HEK293T (cell line): ENCODE measurements at regions not wholly inside any gene's neighbourhood (a gene's known extent, or its start where the extent isn't known, plus 50 kb on each side); places are given as distances from the start of the nearest gene placed in this dataset.

Experiments used
- CTCF ChIA-PET: fragments of 350-600 bp; formaldehyde crosslinking; extraction: SDS; loops from one replicate; lab custom pipeline; 2021; ENCODE audit warnings: antibody characterized with exemption, inconsistent platforms; lab: Yijun Ruan, JAX
- POLR2A ChIA-PET: fragments of 350-600 bp; formaldehyde crosslinking; extraction: SDS; loops from one replicate; lab custom pipeline; 2020; ENCODE audit warnings: antibody characterized with exemption, inconsistent platforms; lab: Yijun Ruan, JAX
- DNase-seq: peaks from one replicate; pipeline ENCODE4 v3.0.0; 2012; ENCODE audit warnings: mixed read lengths; ENCODE audit errors: extremely low spot score
- ARNT ChIP-seq: fragments of 450-650 bp; IDR thresholded peaks from 2 replicates; pipeline ENCODE4 v1.6.1; 2017; ENCODE audit warnings: mild to moderate bottlenecking
- BHLHE40 ChIP-seq: fragments of 450-650 bp; IDR thresholded peaks from 2 replicates; pipeline ENCODE4 v1.6.1; 2016; ENCODE audit warnings: mild to moderate bottlenecking, moderate library complexity, borderline replicate concordance
- CTBP1 ChIP-seq: fragments of 450-650 bp; IDR thresholded peaks from 2 replicates; pipeline ENCODE4 v1.6.1; 2016; ENCODE audit warnings: borderline replicate concordance
- ELF4 ChIP-seq: fragments of 450-650 bp; IDR thresholded peaks from 2 replicates; pipeline ENCODE4 v1.6.1; 2017; ENCODE audit warnings: antibody characterized with exemption
- FOXA1 ChIP-seq: fragments of 450-650 bp; IDR thresholded peaks from 2 replicates; pipeline ENCODE4 v1.6.1; 2016; ENCODE audit warnings: mild to moderate bottlenecking
- FOXK2 ChIP-seq: fragments of 450-650 bp; IDR thresholded peaks from 2 replicates; pipeline ENCODE4 v1.6.1; 2016; ENCODE audit warnings: mild to moderate bottlenecking
- FOXM1 ChIP-seq: fragments of 450-650 bp; IDR thresholded peaks from 2 replicates; pipeline ENCODE4 v1.6.1; 2017; ENCODE audit warnings: mild to moderate bottlenecking, borderline replicate concordance
- HDGF ChIP-seq: fragments of 450-650 bp; IDR thresholded peaks from 2 replicates; pipeline ENCODE4 v1.6.1; 2017; ENCODE audit warnings: antibody characterized with exemption, borderline replicate concordance
- L3MBTL2 ChIP-seq: fragments of 450-650 bp; conservative IDR thresholded peaks from 2 replicates; pipeline ENCODE4 v1.6.1; 2016; ENCODE audit warnings: mild to moderate bottlenecking
- LEF1 ChIP-seq: fragments of 450-650 bp; IDR thresholded peaks from 2 replicates; pipeline ENCODE4 v1.6.1; 2017; ENCODE audit warnings: mild to moderate bottlenecking, borderline replicate concordance
- NFRKB ChIP-seq: fragments of 450-650 bp; IDR thresholded peaks from 2 replicates; pipeline ENCODE4 v1.6.1; 2016; ENCODE audit warnings: mild to moderate bottlenecking, moderate library complexity
- PKNOX1 ChIP-seq: fragments of 450-650 bp; IDR thresholded peaks from 2 replicates; pipeline ENCODE4 v1.6.1; 2016
- SP1 ChIP-seq: fragments of 450-650 bp; IDR thresholded peaks from 2 replicates; pipeline ENCODE4 v1.6.1; 2017
- SUZ12 ChIP-seq: fragments of 450-650 bp; IDR thresholded peaks from 2 replicates; pipeline ENCODE4 v1.6.1; 2016; ENCODE audit warnings: mild to moderate bottlenecking
- TARDBP ChIP-seq: fragments of 450-650 bp; IDR thresholded peaks from 2 replicates; pipeline ENCODE4 v1.6.1; 2016
- ZNF384 ChIP-seq: fragments of 450-650 bp; IDR thresholded peaks from 2 replicates; pipeline ENCODE4 v1.6.1; 2016

DNA sequence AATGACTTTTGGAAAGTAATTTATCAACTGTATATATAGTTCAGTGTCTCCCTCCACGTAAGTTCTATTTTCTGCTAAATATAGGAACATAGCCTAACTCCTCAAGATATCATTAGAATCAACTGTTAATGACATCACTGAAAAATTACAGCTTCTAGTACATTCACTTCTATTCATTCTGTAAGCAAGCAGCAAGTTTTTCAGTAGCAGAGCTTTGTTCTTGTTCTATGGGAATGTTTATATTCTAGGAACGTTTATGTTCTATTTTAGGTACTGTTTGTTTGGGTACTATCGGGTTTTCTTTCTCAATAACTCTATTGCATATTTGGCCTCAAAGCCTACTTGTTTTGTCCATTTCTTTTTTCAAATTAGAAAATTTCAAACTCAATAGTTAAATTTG is 525.6 kb downstream of the EPHA7 start:
- CTCF ChIA-PET = interaction anchor here (0.8 kb wide), 1 partner anchor 58 kb away, joined by 4 read pairs; no protein-coding TSS in a partner anchor
- no peak for TF ChIP-seq SUZ12
- no peak for TF ChIP-seq ARNT
- TF ChIP-seq PKNOX1 = no peak
- no peak for TF ChIP-seq FOXK2
- TF ChIP-seq BHLHE40 = no peak
- TF ChIP-seq LEF1 = no peak
- TF ChIP-seq SP1 = no peak
- TF ChIP-seq TARDBP = no peak
- TF ChIP-seq CTBP1 = no peak
- TF ChIP-seq ZNF384 = no peak
- TF ChIP-seq ELF4 = no peak
- no peak for TF ChIP-seq NFRKB
- TF ChIP-seq FOXM1 = no peak
- no peak for TF ChIP-seq L3MBTL2
- no peak for DNase-seq
- POLR2A ChIA-PET = no interaction called here

DNA sequence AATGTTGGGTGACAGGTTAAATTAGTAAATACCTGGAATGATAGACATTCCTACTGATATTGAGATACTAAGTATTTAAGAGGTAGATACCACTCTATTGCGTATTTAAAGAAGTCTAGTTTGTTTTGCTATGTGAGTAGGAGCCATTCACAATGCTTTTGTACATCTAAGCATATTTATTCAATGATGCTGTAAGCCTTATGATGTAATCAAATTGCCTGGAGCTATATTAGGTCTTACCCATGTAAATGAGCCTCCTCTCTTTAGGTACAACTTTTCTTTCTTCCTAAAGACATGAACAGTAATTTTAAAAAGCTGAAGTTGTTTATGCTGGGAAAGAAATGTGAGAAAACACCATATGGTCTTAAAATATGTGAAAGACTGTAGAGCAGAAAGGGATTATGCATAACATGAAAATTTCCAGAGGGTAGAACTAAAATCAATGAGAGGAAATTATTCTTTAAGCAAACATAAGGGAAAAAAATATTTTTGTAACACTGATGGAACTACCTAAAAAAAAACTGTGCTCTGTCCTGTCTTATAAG is 526.7 kb downstream of the EPHA7 start:
- ChIA-PET POLR2A (no interaction called here), CTCF (no interaction called here)
- TF ChIP-seq BHLHE40 (no peak), TARDBP (no peak), SUZ12 (no peak), PKNOX1 (no peak), LEF1 (no peak), HDGF (no peak), SP1 (no peak), FOXM1 (no peak), ZNF384 (no peak), NFRKB (no peak), FOXK2 (no peak), L3MBTL2 (no peak), FOXA1 (no peak), ELF4 (no peak), ARNT (no peak), CTBP1 (no peak)
- DNase-seq = no peak

DNA sequence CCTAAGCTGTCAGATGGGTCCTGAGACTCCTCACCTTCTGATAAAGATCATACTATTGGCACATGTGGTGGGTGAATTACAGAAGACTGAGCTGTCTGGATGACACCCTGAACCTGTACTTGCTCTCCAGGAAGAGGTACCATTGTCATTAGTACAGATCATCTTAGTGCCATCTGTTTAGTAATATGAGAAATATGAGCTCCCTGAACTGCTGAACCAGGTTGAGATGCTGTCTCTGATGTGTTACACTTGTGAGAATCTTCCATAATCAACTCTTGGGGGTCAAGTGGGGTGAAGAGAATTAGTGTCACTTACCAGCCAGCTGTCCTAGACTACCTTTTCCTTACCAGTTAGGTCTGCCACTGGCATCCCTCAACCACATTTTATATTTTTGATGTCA is 531.0 kb downstream of the EPHA7 start:
- DNase-seq = no peak
- TF ChIP-seq SP1 = no peak
- TF ChIP-seq FOXM1 = no peak
- TF ChIP-seq PKNOX1 = no peak
- TF ChIP-seq FOXA1 = no peak
- TF ChIP-seq NFRKB = no peak
- TF ChIP-seq FOXK2 = no peak
- no peak for TF ChIP-seq CTBP1
- no peak for TF ChIP-seq BHLHE40
- ChIA-PET POLR2A (interaction anchor here (0.7 kb wide), 1 partner anchor 208 kb away, joined by 3 read pairs; no protein-coding TSS in a partner anchor), CTCF (no interaction called here)

GRCh38 chr6:92887871-92888270 is 531.5 kb downstream of the EPHA7 start:
- DNase-seq = no peak
- TF ChIP-seq CTBP1 = no peak
- TF ChIP-seq PKNOX1 = no peak
- TF ChIP-seq NFRKB = no peak
- TF ChIP-seq HDGF = no peak
- no peak for TF ChIP-seq L3MBTL2
- TF ChIP-seq LEF1 = no peak
- no peak for TF ChIP-seq ARNT
- CTCF ChIA-PET = interaction anchor here (0.7 kb wide), 1 partner anchor 444 kb away, joined by 6 read pairs; no protein-coding TSS in a partner anchor
- POLR2A ChIA-PET = no interaction called here

DNA sequence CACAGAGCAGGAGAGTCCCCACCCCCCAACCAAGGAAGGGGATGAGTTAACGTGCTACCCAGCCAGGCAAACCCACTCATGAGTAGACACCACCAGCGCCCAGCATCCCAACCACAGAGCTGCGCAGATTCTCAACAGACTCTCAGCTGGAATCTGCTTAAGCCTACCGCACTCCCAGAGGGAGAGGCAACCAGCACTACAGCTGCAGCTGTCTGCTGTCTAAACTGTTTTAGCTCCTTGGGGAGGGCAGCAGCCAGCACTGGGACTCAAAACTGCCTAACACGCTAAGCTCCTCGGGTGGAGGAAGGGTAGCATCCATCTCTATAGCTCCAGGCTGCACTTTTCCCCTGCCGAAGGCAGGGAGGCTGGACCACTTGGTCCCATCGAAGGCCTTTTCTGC is 539.8 kb downstream of the EPHA7 start:
- no peak for TF ChIP-seq NFRKB
- no peak for TF ChIP-seq ARNT
- TF ChIP-seq PKNOX1 = no peak
- TF ChIP-seq FOXK2 = no peak
- no peak for TF ChIP-seq CTBP1
- no peak for TF ChIP-seq HDGF
- TF ChIP-seq FOXM1 = no peak
- TF ChIP-seq FOXA1 = no peak
- no peak for TF ChIP-seq SUZ12
- TF ChIP-seq ZNF384 = no peak
- TF ChIP-seq LEF1 = no peak
- no peak for TF ChIP-seq TARDBP
- no peak for TF ChIP-seq L3MBTL2
- no peak for TF ChIP-seq SP1
- TF ChIP-seq BHLHE40 = no peak
- TF ChIP-seq ELF4 = no peak
- ChIA-PET POLR2A (no interaction called here), CTCF (no interaction called here)
- DNase-seq = no peak
